ENCODE measurements at regions not wholly inside any gene's neighbourhood (a gene's known extent, or its start where the extent isn't known, plus 50 kb on each side); places are given as distances from the start of the nearest gene placed in this dataset.

- TF ChIP-seq CTCF (IDR thresholded peaks at IDR 0.05; ENCODE audit: poor library complexity) (no peak), EZH2 (IDR thresholded peaks at IDR 0.05; ENCODE audit: borderline replicate concordance) (no peak)
These were observed 556.0 kb downstream of the EBF1 start for GRCh38 chr5:158543539-158544387.
